ENCODE measurements at regions not wholly inside any gene's neighbourhood (a gene's known extent, or its start where the extent isn't known, plus 50 kb on each side); places are given as distances from the start of the nearest gene placed in this dataset.
"Not testable (repeated sequence)": the region's sequence is repeated elsewhere in the genome, so short reads cannot be mapped to it uniquely, and the experiment has no call there.

- DNase-seq, result no peak
Observed at GRCh38 chr2:235414422-235414821, 79.4 kb upstream of the AGAP1 start.

- no peak for DNase-seq
Observed at GRCh38 chr2:235416858-235417499, 76.9 kb upstream of the AGAP1 start.

- no peak for DNase-seq
Observed at GRCh38 chr2:235418918-235419317, 74.9 kb upstream of the AGAP1 start.

GRCh38 chr2:235419996-235420395 lies 73.8 kb upstream of the AGAP1 start:
- no peak for DNase-seq

GRCh38 chr2:235421618-235422017 lies 72.2 kb upstream of the AGAP1 start:
- DNase-seq, result no peak

GRCh38 chr2:235430366-235431083 lies 63.3 kb upstream of the AGAP1 start:
- no peak for DNase-seq

- DNase-seq, result no peak
Observed at GRCh38 chr2:235432741-235433520, 60.9 kb upstream of the AGAP1 start.

GRCh38 chr2:235433860-235434259 lies 60.0 kb upstream of the AGAP1 start:
- DNase-seq, result no peak

GRCh38 chr2:235439959-235440662 lies 53.7 kb upstream of the AGAP1 start:
- no peak for DNase-seq

GRCh38 chr2:235443580-235443979 lies 50.3 kb upstream of the AGAP1 start:
- DNase-seq, result not testable (repeated sequence)
